Subcutaneous abdominal adipose tissue (tissue), 5 donors: ENCODE measurements at regions not wholly inside any gene's neighbourhood (a gene's known extent, or its start where the extent isn't known, plus 50 kb on each side); places are given as distances from the start of the nearest gene placed in this dataset.
"Not testable (repeated sequence)": the region's sequence is repeated elsewhere in the genome, so short reads cannot be mapped to it uniquely, and the experiment has no call there.

Experiments used
- H3K27ac ChIP-seq: one replicate; pipeline ENCODE4 v1.7.0; 2013; ENCODE audit warnings: low read depth, mild to moderate bottlenecking, inconsistent platforms, low read length, moderate library complexity
- H3K27me3 ChIP-seq, 5 donors: one replicate each; pipeline ENCODE4 v1.7.0; 2013; ENCODE audit warnings: low read length in 5 of 5, inconsistent platforms in 1 of 5; ENCODE audit not compliant: control insufficient read depth in 5 of 5, insufficient read depth in 4 of 5
- H3K36me3 ChIP-seq, 5 donors: one replicate each; pipeline ENCODE4 v1.7.0; 2013; ENCODE audit warnings: low read length in 5 of 5; ENCODE audit not compliant: control insufficient read depth in 5 of 5, insufficient read depth in 5 of 5
- H3K4me1 ChIP-seq, 5 donors: one replicate each; pipeline ENCODE4 v1.7.0; 2013; ENCODE audit warnings: low read length in 5 of 5, mild to moderate bottlenecking in 3 of 5, moderate library complexity in 1 of 5; ENCODE audit not compliant: control insufficient read depth in 5 of 5, insufficient read depth in 5 of 5
- H3K4me3 ChIP-seq, 5 donors: one replicate each; pipeline ENCODE4 v1.7.0; 2013; ENCODE audit warnings: low read length in 5 of 5, low read depth in 1 of 5
- H3K9ac ChIP-seq, 5 donors: one replicate each; pipeline ENCODE4 v1.7.0; 2013; ENCODE audit warnings: low read length in 5 of 5, mild to moderate bottlenecking in 4 of 5, moderate library complexity in 3 of 5
- H3K9me3 ChIP-seq, 5 donors: one replicate each; pipeline ENCODE4 v1.7.0; 2013; ENCODE audit warnings: low read length in 5 of 5; ENCODE audit not compliant: control insufficient read depth in 5 of 5
- donor health status: healthy.
- donor health status: healthy.
- donor health status: healthy.
- donor health status: healthy.
- donor health status: healthy.

GRCh38 chr5:126129431-126129830 lies 293.8 kb upstream of the GRAMD2B start:
- H3K4me1 ChIP-seq, result peaks cover 0 to 6% (median 0%) of the 10 kb centered on the region in 5 donors

GRCh38 chr5:126133424-126133823 lies 289.8 kb upstream of the GRAMD2B start:
- H3K36me3 ChIP-seq, result no peaks in the 10 kb centered on the region
- no peaks in the 10 kb centered on the region for H3K4me1 ChIP-seq
- no peak overlapping the region for H3K9ac ChIP-seq
- peaks cover 3 to 11% (median 4%) of the 10 kb centered on the region in 5 donors for H3K9me3 ChIP-seq
- no peak overlapping the region for H3K4me3 ChIP-seq
- no peaks in the 10 kb centered on the region for H3K27me3 ChIP-seq
- no peak overlapping the region for H3K27ac ChIP-seq

More at GRCh38 chr5:126129431-126129830, 293.8 kb upstream of the GRAMD2B start:
- Histone ChIP-seq H3K9me3 (peaks cover 0 to 11% (median 3%) of the 10 kb centered on the region in 5 donors), H3K36me3 (no peaks in the 10 kb centered on the region), H3K27me3 (no peaks in the 10 kb centered on the region), H3K27ac (no peak overlapping the region), H3K9ac (no peak overlapping the region), H3K4me3 (no peak overlapping the region)

DNA sequence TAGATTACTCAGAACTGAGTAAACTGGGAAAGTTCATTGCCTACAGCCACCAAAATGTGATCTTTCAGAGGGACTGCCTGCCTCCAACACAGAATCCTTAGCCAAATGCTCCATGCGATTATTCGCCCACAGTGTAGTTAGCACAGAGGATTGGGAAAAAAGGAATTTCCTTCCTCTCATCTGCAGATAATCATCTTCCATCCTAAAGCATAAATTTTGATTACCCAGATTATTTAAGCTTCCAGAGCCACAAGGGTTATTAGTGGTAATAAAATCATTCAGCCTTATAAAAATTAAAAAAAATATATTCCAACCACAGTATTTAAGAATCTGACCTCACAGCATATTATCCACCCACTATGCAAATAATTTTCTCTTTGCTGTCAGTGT lies 285.3 kb upstream of the GRAMD2B start:
- no peaks in the 10 kb centered on the region for H3K4me1 ChIP-seq
- no peaks in the 10 kb centered on the region for H3K36me3 ChIP-seq
- H3K27me3 ChIP-seq, result no peaks in the 10 kb centered on the region
- H3K4me3 ChIP-seq, result no peak overlapping the region
- H3K9me3 ChIP-seq, result peaks cover 0 to 9% (median 3%) of the 10 kb centered on the region in 5 donors
- H3K27ac ChIP-seq, result no peak overlapping the region
- H3K9ac ChIP-seq, result no peak overlapping the region

- H3K9me3 ChIP-seq, result peaks cover 0 to 9% (median 3%) of the 10 kb centered on the region in 5 donors
- H3K4me1 ChIP-seq, result no peaks in the 10 kb centered on the region
- H3K4me3 ChIP-seq, result no peak overlapping the region
- no peak overlapping the region for H3K9ac ChIP-seq
- H3K36me3 ChIP-seq, result no peaks in the 10 kb centered on the region
- H3K27ac ChIP-seq, result no peak overlapping the region
- H3K27me3 ChIP-seq, result no peaks in the 10 kb centered on the region
Observed at GRCh38 chr5:126138281-126138931, 284.8 kb upstream of the GRAMD2B start.

GRCh38 chr5:126139086-126139485 lies 284.1 kb upstream of the GRAMD2B start:
- H3K9me3 ChIP-seq, result peaks cover 0 to 9% (median 0%) of the 10 kb centered on the region in 5 donors
- no peaks in the 10 kb centered on the region for H3K4me1 ChIP-seq
- H3K4me3 ChIP-seq, result no peak overlapping the region
- H3K27me3 ChIP-seq, result no peaks in the 10 kb centered on the region
- no peak overlapping the region for H3K27ac ChIP-seq
- H3K9ac ChIP-seq, result no peak overlapping the region
- no peaks in the 10 kb centered on the region for H3K36me3 ChIP-seq

- H3K36me3 ChIP-seq, result no peaks in the 10 kb centered on the region
- H3K9me3 ChIP-seq, result peaks cover 0 to 5% (median 0%) of the 10 kb centered on the region in 5 donors
- H3K9ac ChIP-seq, result no peak overlapping the region
- H3K4me3 ChIP-seq, result no peak overlapping the region
- no peak overlapping the region for H3K27ac ChIP-seq
- H3K27me3 ChIP-seq, result no peaks in the 10 kb centered on the region
- no peaks in the 10 kb centered on the region for H3K4me1 ChIP-seq
Observed at GRCh38 chr5:126139773-126140172, 283.4 kb upstream of the GRAMD2B start.

DNA sequence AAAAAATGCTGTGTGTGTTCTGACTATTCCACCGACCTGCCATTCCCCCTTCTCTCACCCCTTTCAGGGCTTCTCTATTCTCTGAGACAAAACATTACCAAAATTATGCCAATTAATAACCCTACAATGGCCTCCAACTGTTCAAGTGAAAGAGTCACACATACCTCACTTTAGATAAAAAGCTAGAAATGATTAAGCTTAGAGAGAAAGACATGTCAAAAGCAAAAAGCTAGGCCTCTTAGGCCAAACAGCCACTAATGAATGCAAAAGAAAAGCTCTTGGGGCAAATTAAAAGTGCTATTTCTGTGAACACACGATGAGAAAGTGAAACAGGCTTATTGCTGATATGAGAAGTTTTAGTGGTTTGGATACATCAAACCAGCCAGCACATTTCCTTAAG lies 279.6 kb upstream of the GRAMD2B start:
- no peaks in the 10 kb centered on the region for H3K9me3 ChIP-seq
- H3K4me1 ChIP-seq, result no peaks in the 10 kb centered on the region
- H3K27me3 ChIP-seq, result no peaks in the 10 kb centered on the region
- no peaks in the 10 kb centered on the region for H3K36me3 ChIP-seq
- H3K9ac ChIP-seq, result no peak overlapping the region
- H3K4me3 ChIP-seq, result no peak overlapping the region
- H3K27ac ChIP-seq, result no peak overlapping the region

- H3K27me3 ChIP-seq, H3K9ac ChIP-seq, H3K36me3 ChIP-seq, H3K27ac ChIP-seq, H3K4me3 ChIP-seq, H3K9me3 ChIP-seq, H3K4me1 ChIP-seq: not testable (repeated sequence)
Observed at GRCh38 chr5:126150319-126150718, 272.9 kb upstream of the GRAMD2B start.

GRCh38 chr5:126155298-126155697 lies 267.9 kb upstream of the GRAMD2B start:
- not testable (repeated sequence) for H3K9ac ChIP-seq, H3K4me3 ChIP-seq, H3K27me3 ChIP-seq, H3K4me1 ChIP-seq, H3K36me3 ChIP-seq, H3K27ac ChIP-seq
- H3K9me3 ChIP-seq, result peaks cover 2 to 14% (median 10%) of the 10 kb centered on the region in 5 donors

GRCh38 chr5:126166368-126166767 lies 256.8 kb upstream of the GRAMD2B start:
- H3K4me1 ChIP-seq, result no peaks in the 10 kb centered on the region

More at GRCh38 chr5:126166368-126166767, 256.8 kb upstream of the GRAMD2B start:
- no peak overlapping the region for H3K27ac ChIP-seq
- H3K9ac ChIP-seq, result no peak overlapping the region
- no peak overlapping the region for H3K4me3 ChIP-seq
- no peaks in the 10 kb centered on the region for H3K27me3 ChIP-seq
- H3K9me3 ChIP-seq, result peaks cover 4 to 31% (median 21%) of the 10 kb centered on the region in 5 donors
- H3K36me3 ChIP-seq, result no peaks in the 10 kb centered on the region
